B cell (primary cell): ENCODE measurements at regions not wholly inside any gene's neighbourhood (a gene's known extent, or its start where the extent isn't known, plus 50 kb on each side); places are given as distances from the start of the nearest gene placed in this dataset.

Experiments
- ATAC-seq: fragments of 200-7000 bp; cut with Tn5 transposase; one replicate; pipeline ENCODE4 v1.10.0; 2021; ENCODE audit warnings: low read depth, mild to moderate bottlenecking, moderate number of reproducible peaks, moderate library complexity
- CTCF ChIA-PET: fragments of 350-600 bp; sonication (Branson Sonifier 250); formaldehyde crosslinking; loops from one replicate; lab custom pipeline; 2021; ENCODE audit warnings: antibody characterized with exemption, inconsistent platforms; lab: Charles Lee
- POLR2A ChIA-PET: fragments of 350-600 bp; sonication (Branson Sonifier 250); formaldehyde crosslinking; loops from one replicate; lab custom pipeline; 2021; ENCODE audit warnings: antibody characterized with exemption; lab: Charles Lee
- DNase-seq: peaks from one replicate; pipeline ENCODE4 v3.0.0; 2013
- H2AFZ ChIP-seq: 2 replicates; pipeline ENCODE4 v1.6.1; 2012; ENCODE audit warnings: mild to moderate bottlenecking, low read depth, low read length; ENCODE audit not compliant: insufficient read depth, poor library complexity, severe bottlenecking
- H3K27ac ChIP-seq, 2 donors: 1 replicate in 1 of 2; 2 replicates in 1 of 2; pipeline ENCODE4 v1.5.1; 2012 to 2013; ENCODE audit warnings: low read length in 2 of 2, mild to moderate bottlenecking in 2 of 2, moderate library complexity in 1 of 2
- H3K27me3 ChIP-seq, 4 experiments: fragments of 200-600 bp in 1 of 4; sonication (generic) in 1 of 4; replicated peaks in 1 of 4; 1 replicate in 2 of 4; 2 replicates in 2 of 4; pipeline versions ENCODE4 v1.6.1 to v1.7.0; 2013 to 2016; ENCODE audit warnings: low read length in 3 of 4, mild to moderate bottlenecking in 2 of 4, mixed read lengths in 1 of 4, moderate library complexity in 1 of 4; ENCODE audit not compliant: insufficient read depth in 4 of 4, control insufficient read depth in 3 of 4; ENCODE audit errors: control extremely low read depth in 1 of 4
- H3K36me3 ChIP-seq, 2 experiments: replicated peaks in 1 of 2; 1 replicate in 1 of 2; 2 replicates in 1 of 2; pipeline versions ENCODE4 v1.6.1 to v1.7.1; 2013; ENCODE audit warnings: low read length in 1 of 2; ENCODE audit not compliant: insufficient read depth in 2 of 2, control insufficient read depth in 1 of 2; ENCODE audit errors: control extremely low read depth in 1 of 2, extremely low read depth in 1 of 2
- H3K4me1 ChIP-seq, 2 donors: fragments of 200-600 bp in 1 of 2; sonication (generic) in 1 of 2; 1 replicate in 1 of 2; 2 replicates in 1 of 2; pipeline versions ENCODE4 v1.5.1 to v1.6.1; 2013 to 2017; ENCODE audit warnings: low read length in 2 of 2; ENCODE audit not compliant: control insufficient read depth in 2 of 2, insufficient read depth in 2 of 2
- H3K4me2 ChIP-seq: replicated peaks from 2 replicates; pipeline ENCODE3; 2012; ENCODE audit warnings: mild to moderate bottlenecking, low read depth, low read length; ENCODE audit not compliant: poor library complexity, severe bottlenecking
- H3K4me3 ChIP-seq, 5 experiments: fragments of 200-600 bp in 1 of 5; sonication (generic) in 1 of 5; 1 replicate in 3 of 5; 2 replicates in 2 of 5; pipeline versions ENCODE4 v1.5.1 to v1.7.0; 2011 to 2016; ENCODE audit warnings: low read length in 4 of 5, mild to moderate bottlenecking in 4 of 5, low read depth in 2 of 5, control low read depth in 1 of 5, moderate library complexity in 1 of 5; ENCODE audit not compliant: insufficient read depth in 1 of 5; ENCODE audit errors: control extremely low read depth in 1 of 5, extremely low read depth in 1 of 5
- H3K79me2 ChIP-seq: fragments of 200-600 bp; sonication (generic); one replicate; pipeline ENCODE4 v1.6.0; 2016; ENCODE audit warnings: low read length; ENCODE audit not compliant: control insufficient read depth, insufficient read depth
- H3K9ac ChIP-seq: fragments of 200-600 bp; sonication (generic); 2 replicates; pipeline ENCODE4 v1.6.1; 2017; ENCODE audit warnings: mild to moderate bottlenecking, low read length, moderate library complexity
- H3K9me3 ChIP-seq, 3 donors: one replicate each; pipeline versions ENCODE4 v1.6.1 to v1.7.1; 2013; ENCODE audit warnings: low read length in 2 of 3; ENCODE audit not compliant: control insufficient read depth in 2 of 3, insufficient read depth in 1 of 3; ENCODE audit errors: control extremely low read depth in 1 of 3
- H4K20me1 ChIP-seq: 2 replicates; pipeline ENCODE4 v1.6.0; 2012; ENCODE audit warnings: mild to moderate bottlenecking, low read length; ENCODE audit not compliant: insufficient read depth, control insufficient read depth, poor library complexity, severe bottlenecking
- H3K27ac Mint-ChIP-seq: one replicate; pipeline ENCODE4 v1.8.0; 2021; ENCODE audit warnings: mixed read lengths
- H3K27me3 Mint-ChIP-seq: one replicate; pipeline ENCODE4 v1.8.0; 2021; ENCODE audit warnings: mixed read lengths
- H3K4me1 Mint-ChIP-seq: one replicate; pipeline ENCODE4 v1.8.0; 2021; ENCODE audit warnings: mixed read lengths
- H3K4me3 Mint-ChIP-seq: one replicate; pipeline ENCODE4 v1.8.0; 2021; ENCODE audit warnings: mixed read lengths
- H3K9me3 Mint-ChIP-seq: one replicate; pipeline ENCODE4 v1.8.0; 2022; ENCODE audit warnings: mixed read lengths; ENCODE audit not compliant: insufficient read depth
- EZH2 ChIP-seq: IDR thresholded peaks from 2 replicates; pipeline ENCODE4 v1.6.1; 2012; ENCODE audit warnings: borderline replicate concordance, low read depth, mild to moderate bottlenecking, moderate library complexity, low read length; ENCODE audit not compliant: insufficient read depth, poor library complexity, severe bottlenecking
- WGBS: methylation state at CpG from one replicate; pipeline ENCODE4 v1.1.5; 2013; ENCODE audit warnings: missing lambda C conversion rate; ENCODE audit not compliant: insufficient coverage; 5-methylcytosine and 5-hydroxymethylcytosine counted together
- intact Hi-C: fragments of 100-400 bp; cut with micrococcal nuclease; formaldehyde crosslinking; loops from one replicate; pipeline ENCODE4 v1.10.0; 2022
- TF ChIP-seq, protein P1 (sequence below): fragments of 200-600 bp; IDR thresholded peaks from one replicate; pipeline ENCODE4 v1.8.0; 2022; ENCODE audit warnings: antibody characterized with exemption, mild to moderate bottlenecking

DNA sequence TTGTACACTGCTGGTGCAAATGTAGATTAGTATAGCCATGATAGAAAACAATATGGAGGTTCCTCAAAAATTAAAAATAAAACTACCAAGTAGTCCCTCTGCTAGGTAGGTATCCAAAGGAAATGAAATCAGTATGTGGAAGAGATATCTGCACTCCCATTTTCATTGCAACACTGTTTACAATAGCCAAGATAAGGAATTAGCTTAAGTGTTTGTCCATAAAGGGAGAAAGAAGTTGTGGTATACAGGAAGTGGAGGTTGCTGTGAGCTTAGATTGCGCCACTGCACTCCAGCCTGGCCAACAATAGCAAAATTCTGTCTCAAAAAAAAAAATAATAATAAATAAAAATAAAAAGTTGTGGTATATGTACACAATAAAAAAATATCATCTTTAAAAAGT is 325.0 kb upstream of the EMCN start:
- ChIA-PET POLR2A (no interaction called here), CTCF (no interaction called here)
- TF ChIP-seq, protein P1, sequence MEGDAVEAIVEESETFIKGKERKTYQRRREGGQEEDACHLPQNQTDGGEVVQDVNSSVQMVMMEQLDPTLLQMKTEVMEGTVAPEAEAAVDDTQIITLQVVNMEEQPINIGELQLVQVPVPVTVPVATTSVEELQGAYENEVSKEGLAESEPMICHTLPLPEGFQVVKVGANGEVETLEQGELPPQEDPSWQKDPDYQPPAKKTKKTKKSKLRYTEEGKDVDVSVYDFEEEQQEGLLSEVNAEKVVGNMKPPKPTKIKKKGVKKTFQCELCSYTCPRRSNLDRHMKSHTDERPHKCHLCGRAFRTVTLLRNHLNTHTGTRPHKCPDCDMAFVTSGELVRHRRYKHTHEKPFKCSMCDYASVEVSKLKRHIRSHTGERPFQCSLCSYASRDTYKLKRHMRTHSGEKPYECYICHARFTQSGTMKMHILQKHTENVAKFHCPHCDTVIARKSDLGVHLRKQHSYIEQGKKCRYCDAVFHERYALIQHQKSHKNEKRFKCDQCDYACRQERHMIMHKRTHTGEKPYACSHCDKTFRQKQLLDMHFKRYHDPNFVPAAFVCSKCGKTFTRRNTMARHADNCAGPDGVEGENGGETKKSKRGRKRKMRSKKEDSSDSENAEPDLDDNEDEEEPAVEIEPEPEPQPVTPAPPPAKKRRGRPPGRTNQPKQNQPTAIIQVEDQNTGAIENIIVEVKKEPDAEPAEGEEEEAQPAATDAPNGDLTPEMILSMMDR = no peak
- TF ChIP-seq EZH2 = no peak
- H3K9ac ChIP-seq = no peak overlapping the region
- H3K9me3 ChIP-seq = no peaks in the 10 kb centered on the region
- intact Hi-C loops = no loop called here
- no peaks in the 10 kb centered on the region for H4K20me1 ChIP-seq
- no CpG with 5 or more reads among the region's 1 CpG for WGBS
- no peaks in the 10 kb centered on the region for H3K79me2 ChIP-seq
- H3K27me3 ChIP-seq = peaks cover 0 to 5% (median 0%) of the 10 kb centered on the region in 4 experiments
- Mint-ChIP-seq H3K4me3 (no peak overlapping the region), H3K9me3 (no peaks in the 10 kb centered on the region), H3K4me1 (no peaks in the 10 kb centered on the region), H3K27ac (no peak overlapping the region), H3K27me3 (peaks cover 8% of the 10 kb centered on the region)
- no peak overlapping the region for H3K4me2 ChIP-seq
- H3K27ac ChIP-seq = no peak overlapping the region
- H3K4me1 ChIP-seq = no peaks in the 10 kb centered on the region
- DNase-seq (no peak), ATAC-seq (no peak)
- H3K4me3 ChIP-seq = no peak overlapping the region
- H2AFZ ChIP-seq = no peak overlapping the region
- no peaks in the 10 kb centered on the region for H3K36me3 ChIP-seq

DNA sequence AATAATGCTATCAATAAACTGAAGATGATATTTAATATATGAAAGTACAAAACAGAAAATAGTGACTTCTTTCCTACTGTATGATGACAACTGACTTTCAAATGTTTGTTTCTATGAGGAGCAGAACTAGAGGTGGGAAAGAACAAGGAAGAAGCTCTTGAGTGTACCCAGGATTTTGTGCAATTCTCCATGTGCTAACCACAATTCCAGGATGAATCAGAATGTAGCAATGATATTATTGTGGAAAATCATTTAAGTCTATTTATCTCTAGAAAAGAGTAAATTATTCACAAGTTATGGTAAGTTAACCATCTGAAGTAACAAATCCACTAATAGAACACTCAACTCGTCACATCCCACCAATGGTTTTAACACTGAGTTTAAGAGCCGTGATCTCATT is 324.1 kb upstream of the EMCN start:
- H3K4me3 ChIP-seq = no peak overlapping the region
- Mint-ChIP-seq H3K4me3 (no peak overlapping the region), H3K4me1 (no peaks in the 10 kb centered on the region), H3K27me3 (peaks cover 13% of the 10 kb centered on the region), H3K27ac (no peak overlapping the region), H3K9me3 (no peaks in the 10 kb centered on the region)
- H3K27me3 ChIP-seq = peaks cover 0 to 5% (median 0%) of the 10 kb centered on the region in 4 experiments
- H3K4me2 ChIP-seq = no peak overlapping the region
- no peaks in the 10 kb centered on the region for H3K79me2 ChIP-seq
- H3K27ac ChIP-seq = no peak overlapping the region
- H3K9ac ChIP-seq = no peak overlapping the region
- H3K36me3 ChIP-seq = no peaks in the 10 kb centered on the region
- CTCF ChIA-PET = no interaction called here
- H4K20me1 ChIP-seq = no peaks in the 10 kb centered on the region
- POLR2A ChIA-PET = no interaction called here
- H3K9me3 ChIP-seq = no peaks in the 10 kb centered on the region
- ATAC-seq (no peak), DNase-seq (no peak)
- no peaks in the 10 kb centered on the region for H3K4me1 ChIP-seq
- whole genome bisulfite sequencing = no CpG with 5 or more reads among the region's 2 CpGs
- intact Hi-C loops = no loop called here
- no peak overlapping the region for H2AFZ ChIP-seq
- TF ChIP-seq EZH2 = no peak
- TF ChIP-seq, protein P1 = no peak
